Gastroesophageal sphincter (tissue), 4 donors: ENCODE measurements at regions not wholly inside any gene's neighbourhood (a gene's known extent, or its start where the extent isn't known, plus 50 kb on each side); places are given as distances from the start of the nearest gene placed in this dataset.

Experiments used
- ATAC-seq: fragments of 150-250 bp; one replicate; pipeline ENCODE4 v1.9.1; 2016; ENCODE audit warnings: mild to moderate bottlenecking, moderate library complexity
- H3K27ac ChIP-seq, 4 donors: fragments of 200-600 bp; sonication (generic) in 3 of 4; 1 replicate in 3 of 4; 2 replicates in 1 of 4; pipeline ENCODE4 v1.5.1; 2016 to 2019
- H3K27me3 ChIP-seq: fragments of 200-600 bp; sonication (generic); one replicate; pipeline ENCODE4 v1.5.1; 2019
- H3K36me3 ChIP-seq, 2 donors: fragments of 200-600 bp; sonication (generic); one replicate each; pipeline ENCODE4 v1.5.1; 2019; ENCODE audit warnings: control low read depth in 1 of 2
- H3K4me1 ChIP-seq, 3 donors: fragments of 200-600 bp; sonication (generic); 1 replicate in 2 of 3; 2 replicates in 1 of 3; pipeline ENCODE4 v1.5.1; 2016 to 2019; ENCODE audit warnings: control low read depth in 2 of 3
- H3K4me3 ChIP-seq, 2 donors: fragments of 200-600 bp; sonication (generic); one replicate each; pipeline ENCODE4 v1.5.1; 2019; ENCODE audit warnings: mild to moderate bottlenecking in 1 of 2, moderate library complexity in 1 of 2
- H3K9me3 ChIP-seq, 3 donors: fragments of 200-600 bp; sonication (generic); one replicate each; pipeline ENCODE4 v1.5.1; 2017 to 2019; ENCODE audit warnings: control low read depth in 2 of 3
- CTCF ChIP-seq, 4 experiments: fragments of 200-600 bp in 2 of 4; fragments of 450-650 bp in 2 of 4; sonication (generic) in 1 of 4; IDR thresholded peaks; one replicate each; pipeline ENCODE4 v1.5.1; 2017 to 2019; ENCODE audit warnings: antibody characterized with exemption in 4 of 4, mild to moderate bottlenecking in 2 of 4, moderate library complexity in 2 of 4
- EP300 ChIP-seq: sonication (generic); formaldehyde crosslinking; IDR thresholded peaks from one replicate; pipeline ENCODE4 v1.6.1; 2017; ENCODE audit warnings: antibody characterized with exemption, mild to moderate bottlenecking
- POLR2A ChIP-seq, 2 donors: fragments of 450-650 bp; IDR thresholded peaks; one replicate each; pipeline ENCODE4 v1.6.1; 2017; ENCODE audit warnings: antibody characterized with exemption in 2 of 2, mild to moderate bottlenecking in 2 of 2, moderate library complexity in 1 of 2
- POLR2AphosphoS5 ChIP-seq: sonication (generic); formaldehyde crosslinking; IDR thresholded peaks from one replicate; pipeline ENCODE4 v1.6.1; 2017; ENCODE audit warnings: antibody characterized with exemption
- WGBS, 2 donors: methylation state at CpG; one replicate each; pipeline ENCODE4 v1.1.5; 2018; ENCODE audit warnings: low coverage in 1 of 2; 5-methylcytosine and 5-hydroxymethylcytosine counted together

DNA sequence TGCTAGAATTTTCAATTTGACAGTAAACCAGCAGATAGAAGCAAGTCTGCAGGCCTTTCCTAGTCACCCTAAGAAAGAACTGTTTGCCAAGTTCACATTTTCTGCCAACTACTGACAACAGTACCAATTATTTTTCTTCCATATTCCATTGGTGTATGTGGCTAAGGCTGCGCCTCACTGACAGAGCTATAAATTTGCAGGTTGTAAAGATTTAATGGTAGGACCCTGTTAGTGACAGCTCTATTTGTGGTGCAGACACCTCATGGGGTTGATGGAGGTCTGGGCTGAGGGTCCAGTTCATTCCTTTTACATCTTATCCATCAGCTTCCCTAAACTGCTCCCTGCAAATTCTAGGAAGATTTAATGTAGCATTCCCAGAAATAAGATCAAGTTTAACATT, 228.5 kb downstream of the FRK start:
- TF ChIP-seq POLR2A (IDR thresholded peaks at IDR 0.05) (no peak), POLR2AphosphoS5 (no peak), EP300 (no peak), CTCF (IDR thresholded peaks at IDR 0.05) (no peak)
- H3K4me1 ChIP-seq = no peaks in the 10 kb centered on the region
- ATAC-seq = no peak
- 70 to 100% methylated on average over 1 of the region's 1 CpG for WGBS, 2 donors
- H3K9me3 ChIP-seq = no peaks in the 10 kb centered on the region
- H3K27me3 ChIP-seq = no peaks in the 10 kb centered on the region
- no peak overlapping the region for H3K4me3 ChIP-seq
- H3K36me3 ChIP-seq = no peaks in the 10 kb centered on the region
- H3K27ac ChIP-seq = no peak overlapping the region

DNA sequence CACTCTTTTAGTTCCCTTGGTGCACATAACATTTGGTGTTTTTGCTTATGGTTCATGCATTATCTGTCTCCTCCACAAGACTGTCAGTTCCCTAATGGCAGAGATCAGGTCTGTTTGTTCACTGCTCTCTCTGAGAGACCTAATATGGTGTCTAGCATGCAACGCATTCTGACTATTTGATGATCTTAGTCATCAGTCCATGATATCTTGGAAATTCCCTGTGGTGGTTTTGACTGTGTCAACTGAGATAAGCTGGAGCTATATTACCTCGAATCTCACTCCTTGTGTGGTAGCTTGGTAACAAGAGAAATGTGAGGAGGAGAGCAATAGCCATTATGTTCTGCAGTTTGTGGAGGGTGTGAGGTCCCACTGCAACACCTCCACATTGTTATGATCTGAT, 229.8 kb downstream of the FRK start:
- Histone ChIP-seq H3K27me3 (no peaks in the 10 kb centered on the region), H3K36me3 (no peaks in the 10 kb centered on the region), H3K9me3 (no peaks in the 10 kb centered on the region), H3K27ac (no peak overlapping the region), H3K4me3 (no peak overlapping the region), H3K4me1 (no peaks in the 10 kb centered on the region)
- 40 to 80% methylated on average over 1 to 2 of the region's 2 CpGs for WGBS, 2 donors
- TF ChIP-seq EP300 (no peak), POLR2A (IDR thresholded peaks at IDR 0.05) (no peak), CTCF (IDR thresholded peaks at IDR 0.05) (no peak), POLR2AphosphoS5 (no peak)
- no peak for ATAC-seq

- H3K9me3 ChIP-seq = no peaks in the 10 kb centered on the region
- no peaks in the 10 kb centered on the region for H3K27me3 ChIP-seq
- no peaks in the 10 kb centered on the region for H3K4me1 ChIP-seq
- ATAC-seq = no peak
- H3K36me3 ChIP-seq = no peaks in the 10 kb centered on the region
- TF ChIP-seq POLR2A (IDR thresholded peaks at IDR 0.05) (no peak), EP300 (no peak), CTCF (IDR thresholded peaks at IDR 0.05) (no peak), POLR2AphosphoS5 (no peak)
- H3K27ac ChIP-seq = no peak overlapping the region
- no peak overlapping the region for H3K4me3 ChIP-seq
- 66 to 95% methylated on average over 2 of the region's 2 CpGs for WGBS, 2 donors
Observed at GRCh38 chr6:115821798-115822197, 238.9 kb downstream of the FRK start.

- TF ChIP-seq POLR2A (IDR thresholded peaks at IDR 0.05) (no peak), POLR2AphosphoS5 (no peak), EP300 (no peak), CTCF (IDR thresholded peaks at IDR 0.05) (no peak)
- 80% methylated on average over 2 of the region's 4 CpGs; no CpG with 5 or more reads in 1 of the 2 donors for WGBS, 2 donors
- Histone ChIP-seq H3K4me1 (no peaks in the 10 kb centered on the region), H3K27me3 (no peaks in the 10 kb centered on the region), H3K9me3 (no peaks in the 10 kb centered on the region), H3K4me3 (no peak overlapping the region), H3K36me3 (no peaks in the 10 kb centered on the region), H3K27ac (no peak overlapping the region)
- ATAC-seq = no peak
Observed at GRCh38 chr6:115819506-115819905, 241.2 kb downstream of the FRK start.

GRCh38 chr6:115817161-115817560, 243.5 kb downstream of the FRK start:
- whole genome bisulfite sequencing, 2 donors = 33 to 59% methylated on average over 2 of the region's 2 CpGs

More at GRCh38 chr6:115817161-115817560, 243.5 kb downstream of the FRK start:
- Histone ChIP-seq H3K9me3 (no peaks in the 10 kb centered on the region), H3K4me1 (no peaks in the 10 kb centered on the region), H3K27me3 (no peaks in the 10 kb centered on the region), H3K27ac (no peak overlapping the region), H3K36me3 (no peaks in the 10 kb centered on the region), H3K4me3 (no peak overlapping the region)
- ATAC-seq = no peak
- TF ChIP-seq CTCF (IDR thresholded peaks at IDR 0.05) = no peak
